ENCODE measurements at regions not wholly inside any gene's neighbourhood (a gene's known extent, or its start where the extent isn't known, plus 50 kb on each side); places are given as distances from the start of the nearest gene placed in this dataset.
"Not testable (repeated sequence)": the region's sequence is repeated elsewhere in the genome, so short reads cannot be mapped to it uniquely, and the experiment has no call there.

DNA sequence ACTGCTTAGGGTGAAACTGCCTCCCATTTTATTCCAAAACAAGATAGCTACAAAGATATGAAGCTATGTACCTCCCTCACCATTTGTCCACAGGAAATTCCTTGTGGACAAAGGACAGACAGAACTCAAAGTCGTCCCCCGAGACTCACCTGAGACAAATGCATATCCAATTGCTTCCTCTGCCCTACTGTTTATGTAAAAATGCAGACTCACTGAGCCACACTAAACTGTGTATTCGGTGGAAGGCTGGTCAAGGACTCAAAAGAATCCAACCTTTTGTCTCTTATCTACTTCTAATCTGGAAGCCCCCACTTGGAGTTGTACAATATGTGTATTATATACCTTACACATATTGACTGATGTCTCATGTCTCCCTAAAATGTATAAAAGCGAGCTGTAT is 288.0 kb upstream of the ERCC4 start:
- no peak for DNase-seq

DNA sequence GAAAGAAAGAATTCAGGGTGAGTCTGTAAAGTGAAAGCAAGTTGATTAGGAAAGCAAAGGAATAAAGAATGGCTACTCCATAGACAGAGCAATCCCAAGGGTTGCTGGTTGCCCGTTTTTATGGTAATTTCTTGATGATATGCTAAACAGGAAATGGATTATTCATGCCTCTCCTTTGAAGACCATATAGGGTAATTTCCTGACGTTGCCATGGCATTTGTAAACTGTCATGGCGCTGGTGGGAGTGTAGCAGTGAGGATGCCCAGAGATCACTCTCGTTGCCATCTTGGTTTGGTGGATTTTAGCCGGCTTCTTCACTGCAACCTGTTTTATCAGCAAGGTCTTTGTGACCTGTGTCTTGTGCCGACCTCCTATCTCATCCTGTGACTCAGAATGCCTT is 287.4 kb upstream of the ERCC4 start:
- not testable (repeated sequence) for DNase-seq

DNA sequence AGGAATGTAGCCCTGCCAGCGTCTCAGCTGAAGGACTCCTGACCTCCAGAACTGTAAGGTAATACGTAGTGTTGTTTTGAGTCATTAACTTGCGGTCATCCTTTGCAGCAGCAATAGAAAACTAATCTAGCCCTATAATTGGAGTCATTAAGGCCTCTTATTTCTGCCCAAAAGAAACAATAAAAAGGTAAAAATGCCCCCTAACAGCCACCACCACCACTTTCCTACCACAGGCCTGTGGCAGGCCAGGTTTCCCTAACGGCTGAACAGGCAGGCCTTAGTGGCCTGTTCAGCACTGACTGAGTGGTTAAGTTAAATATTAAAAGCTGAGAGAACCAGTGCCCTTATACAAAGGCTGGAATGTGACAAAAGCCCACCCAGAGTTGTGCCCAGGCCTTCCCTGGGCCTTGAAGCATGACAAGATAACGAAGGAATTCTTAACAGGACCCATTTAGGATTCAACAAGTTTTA is 286.5 kb upstream of the ERCC4 start:
- no peak for DNase-seq

GRCh38 chr16:13634253-13634652 is 285.7 kb upstream of the ERCC4 start:
- DNase-seq, result no peak

DNA sequence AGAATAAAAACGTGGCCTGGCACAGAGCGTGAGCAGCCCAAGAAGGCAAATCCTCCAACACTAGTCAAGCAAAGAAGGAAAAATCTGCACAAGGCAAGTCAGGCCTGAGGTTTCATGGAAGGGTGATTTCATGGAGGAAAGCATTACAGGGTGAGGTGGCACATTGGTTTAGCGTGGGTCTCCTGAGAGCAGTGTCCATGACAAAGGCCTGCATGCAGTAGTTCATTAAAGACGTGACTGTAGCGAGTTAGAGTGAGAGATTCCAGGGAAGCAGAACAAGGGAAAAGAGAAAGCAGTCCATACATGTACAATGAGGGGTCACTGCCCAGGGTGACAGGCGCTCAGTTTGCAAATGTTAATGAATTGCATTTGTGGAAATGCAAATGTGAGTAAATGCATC is 285.0 kb upstream of the ERCC4 start:
- no peak for DNase-seq

GRCh38 chr16:13638218-13638617 is 281.7 kb upstream of the ERCC4 start:
- no peak for DNase-seq

GRCh38 chr16:13643412-13643811 is 276.5 kb upstream of the ERCC4 start:
- DNase-seq, result no peak

GRCh38 chr16:13645601-13646245 is 274.2 kb upstream of the ERCC4 start:
- no peak for DNase-seq

DNA sequence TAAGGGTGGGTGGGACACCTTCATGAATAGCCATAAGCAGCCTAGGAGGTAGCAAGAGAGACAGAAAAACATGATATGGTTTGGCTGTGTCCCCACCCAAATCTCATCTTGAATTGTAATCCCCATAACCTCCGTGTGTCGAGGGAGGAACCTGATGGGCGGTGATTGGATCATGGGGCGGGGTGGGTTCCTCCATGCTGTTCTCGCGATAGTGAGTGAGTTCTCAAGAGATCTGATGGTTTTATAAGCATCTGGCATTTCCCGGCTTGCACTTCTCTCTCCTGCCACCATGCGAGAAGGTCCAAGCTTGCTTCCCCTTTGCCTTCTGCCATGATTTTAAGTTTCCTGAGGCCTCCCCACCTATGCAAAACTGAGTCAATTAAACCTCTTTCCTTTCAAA is 259.1 kb upstream of the ERCC4 start:
- DNase-seq, result no peak

- no peak for DNase-seq
These were observed 254.1 kb upstream of the ERCC4 start for GRCh38 chr16:13665876-13666275.

GRCh38 chr16:13672196-13672595 is 247.8 kb upstream of the ERCC4 start:
- DNase-seq, result no peak

DNA sequence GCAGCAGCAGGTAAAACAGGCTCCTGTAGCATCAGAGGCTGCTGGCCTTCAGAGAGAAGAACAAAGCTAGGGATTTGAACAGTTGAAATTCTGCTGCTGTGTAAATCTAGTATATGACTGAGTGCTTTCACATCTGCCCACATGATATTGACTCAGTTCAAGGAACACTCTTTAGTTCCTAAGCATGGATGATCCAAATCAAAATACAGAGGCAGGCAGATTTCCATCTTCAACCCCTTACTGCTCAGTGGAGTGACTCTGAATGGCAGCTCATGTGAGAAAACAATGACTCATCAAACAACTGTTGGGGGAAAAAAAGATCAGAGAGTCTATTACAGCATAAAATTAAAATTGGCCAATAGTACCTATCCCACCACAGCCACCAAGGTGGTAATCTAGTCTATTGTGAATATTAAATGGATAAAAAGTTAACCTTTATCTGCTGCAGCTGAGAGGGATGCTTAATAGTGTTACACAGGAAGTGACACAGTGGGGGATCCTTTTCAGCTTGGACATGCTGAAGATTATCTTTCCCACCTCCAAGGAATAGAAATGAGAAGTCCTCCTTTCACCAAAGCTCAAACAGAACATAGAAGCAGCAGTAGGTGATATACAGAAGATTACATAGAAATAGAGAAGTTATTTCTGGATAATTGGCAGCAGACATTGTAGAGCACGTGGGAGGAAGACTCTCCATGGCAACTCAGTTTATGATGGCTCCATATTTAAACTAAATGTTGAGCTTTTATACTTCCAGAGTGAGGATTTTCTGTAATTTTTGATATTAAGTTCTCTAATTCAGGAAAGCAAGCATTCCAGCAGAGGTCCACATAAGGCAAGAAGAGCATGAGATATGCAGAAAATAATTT is 239.7 kb upstream of the ERCC4 start:
- DNase-seq, result no peak

DNA sequence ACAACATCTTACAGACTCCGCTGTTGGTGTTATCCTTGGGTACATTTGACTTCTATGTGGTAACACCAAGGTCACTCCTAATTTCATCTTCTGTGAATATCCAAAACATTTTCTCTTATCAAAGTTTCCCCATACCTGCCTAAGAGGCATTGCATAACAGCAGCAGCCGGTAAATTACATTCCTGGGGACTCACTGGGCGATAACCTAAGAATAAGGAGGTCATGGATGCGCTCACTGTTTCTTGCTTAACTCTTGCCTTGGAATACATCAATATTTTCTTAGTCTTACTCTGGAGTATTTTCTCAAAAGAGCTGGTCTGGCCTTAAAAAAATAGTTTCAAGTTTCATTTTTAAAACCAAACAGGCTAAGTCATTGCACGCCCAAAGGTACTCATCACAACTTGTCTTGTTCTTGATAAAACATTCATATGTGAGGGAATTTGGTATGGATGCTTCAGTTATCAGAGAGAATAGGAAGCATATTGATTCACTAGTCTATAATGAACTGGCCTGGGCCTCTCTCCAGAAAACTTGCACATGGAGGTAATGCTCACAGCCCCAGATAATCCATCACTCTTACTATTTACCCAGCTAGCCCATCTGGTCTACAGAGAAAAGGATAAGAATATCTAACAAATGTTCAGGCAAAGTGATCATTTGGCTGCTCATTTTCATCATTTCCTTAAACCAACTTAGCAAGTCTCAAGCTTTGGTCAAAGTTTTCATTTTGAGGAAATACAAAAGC is 235.0 kb upstream of the ERCC4 start:
- DNase-seq, result no peak

- no peak for DNase-seq
These were observed 223.9 kb upstream of the ERCC4 start for GRCh38 chr16:13696017-13696416.

DNA sequence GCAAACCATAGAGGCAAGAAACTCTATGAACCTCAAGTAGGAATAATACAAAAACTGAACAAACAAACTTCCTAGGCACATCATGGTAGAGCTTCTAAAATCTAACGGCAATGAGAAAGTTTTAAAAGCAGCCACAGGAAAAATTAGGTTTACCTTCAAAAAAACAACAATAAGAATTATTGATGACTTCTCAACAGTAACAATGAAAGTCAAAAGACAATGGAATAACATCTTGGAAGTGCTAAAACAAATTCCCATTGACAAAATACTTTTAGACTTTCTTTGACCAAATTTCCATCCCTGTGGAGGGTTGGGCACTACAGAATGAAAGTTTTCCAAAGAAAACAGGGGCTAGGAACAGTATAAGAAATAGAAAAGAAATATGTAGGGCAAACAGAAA is 222.9 kb upstream of the ERCC4 start:
- no peak for DNase-seq

DNA sequence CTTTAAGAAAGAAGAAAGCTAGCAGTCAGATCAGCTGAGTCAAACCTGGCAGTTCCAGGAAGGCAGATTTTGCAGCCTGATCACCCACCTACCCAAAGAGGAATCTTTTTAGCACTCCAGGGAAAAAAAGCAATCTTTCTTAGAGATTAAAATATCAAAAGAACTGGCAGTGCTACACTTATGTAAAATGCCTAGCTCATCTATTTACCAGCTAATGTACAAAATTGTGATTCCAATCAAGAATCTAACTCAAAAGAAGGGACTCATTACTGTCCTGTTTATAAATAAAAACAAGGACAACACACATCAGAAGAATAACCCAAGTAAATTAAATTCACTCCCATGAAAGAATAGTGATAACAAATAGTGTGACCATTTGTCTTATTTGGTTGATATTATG is 222.4 kb upstream of the ERCC4 start:
- DNase-seq, result no peak

- no peak for DNase-seq
These were observed 217.3 kb upstream of the ERCC4 start for GRCh38 chr16:13702614-13703013.

- DNase-seq, result no peak
These were observed 211.4 kb upstream of the ERCC4 start for GRCh38 chr16:13708347-13709120.

GRCh38 chr16:13718748-13719147 is 201.2 kb upstream of the ERCC4 start:
- DNase-seq, result no peak

GRCh38 chr16:13727943-13728342 is 192.0 kb upstream of the ERCC4 start:
- DNase-seq, result no peak

DNA sequence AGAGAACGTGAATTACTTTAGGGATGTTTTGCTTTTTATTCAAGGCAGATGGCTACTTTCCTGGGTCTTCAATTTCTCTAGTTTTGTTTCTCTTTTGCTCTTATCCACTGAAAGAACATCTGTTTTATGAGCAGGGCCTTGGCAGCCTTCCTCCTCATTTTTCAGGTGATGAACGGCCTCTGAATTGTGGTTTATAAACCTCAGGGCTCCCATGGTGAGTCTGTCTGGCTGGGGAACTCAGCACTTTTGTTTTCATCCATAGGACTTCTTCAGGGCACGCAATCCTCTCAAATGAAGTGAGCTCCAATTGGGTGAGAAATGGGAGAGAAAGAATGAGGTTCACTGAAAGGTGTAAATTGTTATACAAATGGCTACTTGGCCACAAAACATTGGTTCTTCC is 186.4 kb upstream of the ERCC4 start:
- DNase-seq, result no peak

- not testable (repeated sequence) for DNase-seq
These were observed 180.2 kb upstream of the ERCC4 start for GRCh38 chr16:13739621-13740373.

Measured in NCI-H774 (cell line).